HCT116 (cell line): ENCODE measurements at regions not wholly inside any gene's neighbourhood (a gene's known extent, or its start where the extent isn't known, plus 50 kb on each side); places are given as distances from the start of the nearest gene placed in this dataset.

Source experiments
- ATAC-seq: fragments of 200-7000 bp; cut with Tn5 transposase; 2 replicates; pipeline ENCODE4 v1.9.1; 2020; ENCODE audit warnings: mild to moderate bottlenecking, moderate library complexity
- BruUV-seq: library from RNA; stranded (reverse); fragments of 400-500 nt; replicated peaks from 2 replicates; lab custom pipeline; 2021; lab: Mats Ljungman, UMichigan
- CTCF ChIA-PET: fragments of 300-600 bp; sonication (Branson Sonifier 250); formaldehyde crosslinking; loops from one replicate; lab custom pipeline; 2021; ENCODE audit warnings: antibody characterized with exemption; lab: Charles Lee
- POLR2A ChIA-PET: fragments of 300-600, 350-600 bp; sonication (Branson Sonifier 250); formaldehyde crosslinking; loops from one replicate; lab custom pipeline; 2021; ENCODE audit warnings: antibody characterized with exemption; lab: Charles Lee
- RAD21 ChIA-PET, 2 experiments: fragments of 300-600 bp; sonication (Branson Sonifier 250); formaldehyde crosslinking; loops; one replicate each; lab custom pipeline; 2023; ENCODE audit warnings: low total read pairs in 2 of 2; ENCODE audit not compliant: uncharacterized antibody in 2 of 2, unreplicated experiment in 2 of 2, low non-redundant PET in 1 of 2; lab: Charles Lee
- DNase-seq: peaks from one replicate; pipeline ENCODE4 v3.0.0-alpha.2; 2010; ENCODE audit warnings: low read depth, low spot score
- H2AFZ ChIP-seq: fragments of 200-600 bp; shearing (Covaris generic), sonication (generic); 2 replicates; pipeline ENCODE4 v1.6.1; 2017; ENCODE audit warnings: low read depth, mixed run types, mixed read lengths, antibody characterized with exemption, low read length; ENCODE audit not compliant: poor library complexity, severe bottlenecking
- H3K27ac ChIP-seq: 2 replicates; pipeline ENCODE4 v1.5.1; 2012; ENCODE audit warnings: low read depth, low read length
- H3K27me3 ChIP-seq: fragments of 200-600 bp; sonication (generic); 2 replicates; pipeline ENCODE4 v1.6.1; 2016; ENCODE audit warnings: mixed run types, low read length, mixed read lengths; ENCODE audit not compliant: insufficient read depth
- H3K36me3 ChIP-seq, 2 experiments: fragments of 200-500 bp in 1 of 2; fragments of 200-600 bp in 1 of 2; sonication (Bioruptor generic) in 1 of 2; sonication (generic) in 1 of 2; 2 replicates each; pipeline versions ENCODE4 v1.5.1 to v1.6.1; 2014 to 2016; ENCODE audit warnings: low read length in 2 of 2, inconsistent platforms in 1 of 2, mixed read lengths in 1 of 2, mixed run types in 1 of 2; ENCODE audit not compliant: insufficient read depth in 2 of 2, control insufficient read depth in 1 of 2
- H3K4me1 ChIP-seq, 2 experiments: fragments of 200-600 bp in 1 of 2; sonication (generic) in 1 of 2; 2 replicates each; pipeline versions ENCODE4 v1.5.1 to v1.6.1; 2012 to 2017; ENCODE audit warnings: low read length in 2 of 2, inconsistent platforms in 1 of 2, mild to moderate bottlenecking in 1 of 2, mixed read lengths in 1 of 2, mixed run types in 1 of 2, moderate library complexity in 1 of 2; ENCODE audit not compliant: insufficient read depth in 2 of 2, control insufficient read depth in 1 of 2
- H3K4me2 ChIP-seq: fragments of 200-600 bp; sonication (generic); 2 replicates; pipeline ENCODE4 v1.6.1; 2017; ENCODE audit warnings: mixed run types, low read length, mixed read lengths
- H3K4me3 ChIP-seq, 2 experiments: fragments of 200-600 bp in 1 of 2; sonication (generic) in 1 of 2; replicated peaks in 1 of 2; 2 replicates each; pipeline ENCODE4 v1.5.1; 2011 to 2016; ENCODE audit warnings: low read length in 2 of 2, control low read depth in 1 of 2, low read depth in 1 of 2, mild to moderate bottlenecking in 1 of 2, mixed read lengths in 1 of 2, mixed run types in 1 of 2
- H3K79me2 ChIP-seq: fragments of 200-600 bp; sonication (generic); 2 replicates; pipeline ENCODE4 v1.6.1; 2017; ENCODE audit warnings: mild to moderate bottlenecking, mixed run types, low read length, moderate library complexity, mixed read lengths; ENCODE audit not compliant: insufficient read depth
- H3K9ac ChIP-seq: fragments of 200-600 bp; sonication (generic); 2 replicates; pipeline ENCODE4 v1.6.1; 2016; ENCODE audit warnings: low read length, mixed read lengths
- H3K9me2 ChIP-seq: fragments of 200-600 bp; sonication (generic), shearing (Covaris generic); 2 replicates; pipeline ENCODE4 v1.6.1; 2017; ENCODE audit warnings: mixed run types, mild to moderate bottlenecking, moderate library complexity; ENCODE audit not compliant: insufficient read depth
- H3K9me3 ChIP-seq, 2 experiments: fragments of 200-500 bp in 1 of 2; fragments of 200-600 bp in 1 of 2; sonication (Bioruptor generic) in 1 of 2; sonication (generic) in 1 of 2; 2 replicates each; pipeline ENCODE4 v1.6.1; 2014 to 2017; ENCODE audit warnings: low read length in 2 of 2, mixed read lengths in 2 of 2, inconsistent platforms in 1 of 2, low read depth in 1 of 2, mild to moderate bottlenecking in 1 of 2, mixed run types in 1 of 2, moderate library complexity in 1 of 2; ENCODE audit not compliant: control insufficient read depth in 1 of 2, insufficient read depth in 1 of 2
- H4K20me1 ChIP-seq: fragments of 200-600 bp; sonication (generic), shearing (Covaris generic); 2 replicates; pipeline ENCODE4 v1.6.1; 2017; ENCODE audit warnings: mixed run types, mild to moderate bottlenecking, moderate library complexity; ENCODE audit not compliant: insufficient read depth
- CBX3 ChIP-seq: IDR thresholded peaks from 2 replicates; pipeline ENCODE4 v1.6.1; 2012; ENCODE audit warnings: low read depth
- CEBPB ChIP-seq: IDR thresholded peaks from 2 replicates; pipeline ENCODE4 v1.6.1; 2012; ENCODE audit warnings: low read depth
- EGR1 ChIP-seq: IDR thresholded peaks from 2 replicates; pipeline ENCODE4 v1.6.1; 2012; ENCODE audit warnings: low read depth
- ELF1 ChIP-seq: IDR thresholded peaks from 2 replicates; pipeline ENCODE4 v1.6.1; 2012; ENCODE audit warnings: low read depth, borderline replicate concordance
- EZH2 ChIP-seq: fragments of 200-600 bp; sonication (generic); IDR thresholded peaks from 2 replicates; pipeline ENCODE4 v1.6.1; 2017; ENCODE audit warnings: antibody characterized with exemption, mixed run types
- EZH2phosphoT487 ChIP-seq: fragments of 200-600 bp; IDR thresholded peaks from 2 replicates; pipeline ENCODE4 v1.6.1; 2018; ENCODE audit warnings: antibody characterized with exemption, borderline replicate concordance
- JUND ChIP-seq: IDR thresholded peaks from 2 replicates; pipeline ENCODE4 v1.6.1; 2012
- POLR2A ChIP-seq: IDR thresholded peaks from 2 replicates; pipeline ENCODE4 v1.7.0; 2011; ENCODE audit warnings: borderline replicate concordance; ENCODE audit not compliant: insufficient read depth, insufficient read length; ENCODE audit errors: extremely low read depth
- SIN3A ChIP-seq: IDR thresholded peaks from 2 replicates; pipeline ENCODE4 v1.6.1; 2012; ENCODE audit warnings: low read depth
- SP1 ChIP-seq: IDR thresholded peaks from 2 replicates; pipeline ENCODE4 v1.6.1; 2012; ENCODE audit warnings: low read depth
- SRF ChIP-seq: IDR thresholded peaks from 2 replicates; pipeline ENCODE4 v1.6.1; 2012; ENCODE audit warnings: low read depth
- TCF7L2 ChIP-seq: IDR thresholded peaks from 2 replicates; pipeline ENCODE4 v1.7.0; 2011; ENCODE audit warnings: borderline replicate concordance, inconsistent platforms; ENCODE audit not compliant: insufficient read depth, insufficient read length; ENCODE audit errors: extremely low read depth
- ZBTB33 ChIP-seq: IDR thresholded peaks from 2 replicates; pipeline ENCODE4 v1.6.1; 2011; ENCODE audit warnings: mild to moderate bottlenecking, low read length, moderate library complexity; ENCODE audit not compliant: insufficient replicate concordance; ENCODE audit errors: extremely low read depth
- ZNF274 ChIP-seq: fragments of 200-500 bp; sonication (Bioruptor generic); IDR thresholded peaks from 2 replicates; pipeline ENCODE4 v1.6.1; 2014; ENCODE audit warnings: mild to moderate bottlenecking, low read depth, low read length, inconsistent platforms
- intact Hi-C: fragments of 100-400 bp; cut with micrococcal nuclease; formaldehyde crosslinking; loops from 2 replicates; pipeline ENCODE4 v1.10.0; 2022
- TF ChIP-seq, protein P1 (sequence below): IDR thresholded peaks from 2 replicates; pipeline ENCODE4 v1.6.1; 2012
- TF ChIP-seq, protein P2 (sequence below): IDR thresholded peaks from 2 replicates; pipeline ENCODE4 v1.6.1; 2012; ENCODE audit warnings: low read depth

- no TSS peak for BruUV-seq
- DNase-seq: no peak
- Histone ChIP-seq H3K4me1 (no peaks in the 10 kb centered on the region), H3K9me2 (no peaks in the 10 kb centered on the region), H3K9me3 (no peaks in the 10 kb centered on the region), H3K36me3 (no peaks in the 10 kb centered on the region), H2AFZ (no peak overlapping the region), H3K79me2 (no peaks in the 10 kb centered on the region), H3K9ac (no peak overlapping the region), H3K27ac (no peak overlapping the region), H4K20me1 (no peaks in the 10 kb centered on the region), H3K4me3 (no peak overlapping the region), H3K27me3 (no peaks in the 10 kb centered on the region), H3K4me2 (no peak overlapping the region)
- no peak for TF ChIP-seq EGR1
- TF ChIP-seq, protein P1, sequence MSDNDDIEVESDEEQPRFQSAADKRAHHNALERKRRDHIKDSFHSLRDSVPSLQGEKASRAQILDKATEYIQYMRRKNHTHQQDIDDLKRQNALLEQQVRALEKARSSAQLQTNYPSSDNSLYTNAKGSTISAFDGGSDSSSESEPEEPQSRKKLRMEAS: no peak
- TF ChIP-seq SRF: no peak
- no peak for TF ChIP-seq SP1
- ChIA-PET POLR2A (no interaction called here), CTCF (no interaction called here), RAD21 (interaction anchor here in 1 of 2 experiments (0.5 kb wide), 1 partner anchor 1129 kb away, joined by 3 read pairs; no protein-coding TSS in a partner anchor)
- intact Hi-C loops: loop anchor here (5.0 to 10.0 kb wide), 5 partner anchors 311 to 1484 kb away; no protein-coding TSS in a partner anchor
- no peak for ATAC-seq
These were observed 68.2 kb upstream of the IRX6 start for GRCh38 chr16:55255733-55256282.

DNA sequence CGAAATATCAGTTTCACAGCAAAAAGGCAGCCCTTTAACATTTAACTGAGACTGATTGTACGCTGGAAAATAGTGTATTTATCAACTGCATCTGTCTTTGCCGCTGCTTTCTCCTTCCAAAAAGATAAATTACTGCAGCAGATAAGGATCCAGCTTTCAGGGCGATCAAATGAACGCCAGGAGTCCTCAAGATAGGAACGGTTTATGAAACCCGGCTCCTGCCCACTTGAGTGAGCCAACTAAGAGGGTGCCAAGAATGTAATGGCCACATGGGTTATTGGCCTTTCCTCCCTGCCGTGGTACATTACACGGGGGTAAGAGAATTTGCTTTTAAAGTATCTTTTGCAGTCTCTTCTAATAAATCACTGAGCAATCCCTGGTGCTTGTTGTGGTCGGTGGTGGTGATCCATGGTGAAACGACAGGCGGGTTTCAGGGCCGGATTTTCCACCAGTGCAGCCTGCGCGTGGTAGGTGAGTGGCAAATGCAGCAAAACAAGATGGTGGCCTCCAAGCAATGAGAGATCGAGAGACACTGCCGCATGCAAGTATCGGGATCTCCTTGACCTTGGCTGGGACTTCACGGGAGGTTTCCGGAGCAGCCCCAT lies 67.5 kb upstream of the IRX6 start:
- Histone ChIP-seq H3K4me1 (no peaks in the 10 kb centered on the region), H3K27ac (no peak overlapping the region), H3K79me2 (no peaks in the 10 kb centered on the region), H4K20me1 (no peaks in the 10 kb centered on the region), H3K27me3 (no peaks in the 10 kb centered on the region), H3K36me3 (no peaks in the 10 kb centered on the region), H3K4me3 (no peak overlapping the region), H3K4me2 (no peak overlapping the region), H3K9me3 (no peaks in the 10 kb centered on the region), H2AFZ (no peak overlapping the region), H3K9ac (no peak overlapping the region), H3K9me2 (no peaks in the 10 kb centered on the region)
- BruUV-seq: no TSS peak
- DNase-seq (no peak), ATAC-seq (no peak)
- intact Hi-C loops: loop anchor here (5.0 to 10.0 kb wide), 5 partner anchors 312 to 1484 kb away; no protein-coding TSS in a partner anchor
- CTCF ChIA-PET: interaction anchor here (1.3 to 1.7 kb wide), 4 partner anchors 10 to 1707 kb away, joined by 4 to 12 read pairs (median 8); no protein-coding TSS in a partner anchor
- RAD21 ChIA-PET: no interaction called here
- POLR2A ChIA-PET: no interaction called here
- TF ChIP-seq TCF7L2: no peak
- TF ChIP-seq ZNF274: no peak
- TF ChIP-seq, protein P2, sequence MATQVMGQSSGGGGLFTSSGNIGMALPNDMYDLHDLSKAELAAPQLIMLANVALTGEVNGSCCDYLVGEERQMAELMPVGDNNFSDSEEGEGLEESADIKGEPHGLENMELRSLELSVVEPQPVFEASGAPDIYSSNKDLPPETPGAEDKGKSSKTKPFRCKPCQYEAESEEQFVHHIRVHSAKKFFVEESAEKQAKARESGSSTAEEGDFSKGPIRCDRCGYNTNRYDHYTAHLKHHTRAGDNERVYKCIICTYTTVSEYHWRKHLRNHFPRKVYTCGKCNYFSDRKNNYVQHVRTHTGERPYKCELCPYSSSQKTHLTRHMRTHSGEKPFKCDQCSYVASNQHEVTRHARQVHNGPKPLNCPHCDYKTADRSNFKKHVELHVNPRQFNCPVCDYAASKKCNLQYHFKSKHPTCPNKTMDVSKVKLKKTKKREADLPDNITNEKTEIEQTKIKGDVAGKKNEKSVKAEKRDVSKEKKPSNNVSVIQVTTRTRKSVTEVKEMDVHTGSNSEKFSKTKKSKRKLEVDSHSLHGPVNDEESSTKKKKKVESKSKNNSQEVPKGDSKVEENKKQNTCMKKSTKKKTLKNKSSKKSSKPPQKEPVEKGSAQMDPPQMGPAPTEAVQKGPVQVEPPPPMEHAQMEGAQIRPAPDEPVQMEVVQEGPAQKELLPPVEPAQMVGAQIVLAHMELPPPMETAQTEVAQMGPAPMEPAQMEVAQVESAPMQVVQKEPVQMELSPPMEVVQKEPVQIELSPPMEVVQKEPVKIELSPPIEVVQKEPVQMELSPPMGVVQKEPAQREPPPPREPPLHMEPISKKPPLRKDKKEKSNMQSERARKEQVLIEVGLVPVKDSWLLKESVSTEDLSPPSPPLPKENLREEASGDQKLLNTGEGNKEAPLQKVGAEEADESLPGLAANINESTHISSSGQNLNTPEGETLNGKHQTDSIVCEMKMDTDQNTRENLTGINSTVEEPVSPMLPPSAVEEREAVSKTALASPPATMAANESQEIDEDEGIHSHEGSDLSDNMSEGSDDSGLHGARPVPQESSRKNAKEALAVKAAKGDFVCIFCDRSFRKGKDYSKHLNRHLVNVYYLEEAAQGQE: no peak
- no peak for TF ChIP-seq ZBTB33
- no peak for TF ChIP-seq CBX3
- TF ChIP-seq EZH2phosphoT487: no peak
- no peak for TF ChIP-seq EZH2
- no peak for TF ChIP-seq POLR2A
- TF ChIP-seq SIN3A: no peak
- no peak for TF ChIP-seq JUND
- no peak for TF ChIP-seq ELF1
- no peak for TF ChIP-seq CEBPB
